GM23338 (cell line): ENCODE measurements at regions not wholly inside any gene's neighbourhood (a gene's known extent, or its start where the extent isn't known, plus 50 kb on each side); places are given as distances from the start of the nearest gene placed in this dataset.

Source experiments
- ATAC-seq: fragments of 200-7000 bp; cut with Tn5 transposase; 3 replicates; pipeline ENCODE4 v1.9.1; 2020
- DNase-seq: peaks from one replicate; pipeline ENCODE4 v3.0.0-alpha.2; 2015; ENCODE audit warnings: low spot score
- H2AFZ ChIP-seq: fragments of 200-600 bp; sonication (generic); 2 replicates; pipeline ENCODE4 v1.8.0; 2016; ENCODE audit warnings: antibody characterized with exemption, mild to moderate bottlenecking, moderate library complexity
- H3F3A ChIP-seq: fragments of 200-600 bp; sonication (generic); replicated peaks from 2 replicates; pipeline ENCODE4 v1.8.0; 2017; ENCODE audit warnings: antibody characterized with exemption, mixed run types, low read depth
- H3K27ac ChIP-seq: fragments of 200-600 bp; sonication (generic); 2 replicates; pipeline ENCODE4 v1.6.1; 2016; ENCODE audit warnings: low read depth
- H3K27me3 ChIP-seq: fragments of 200-600 bp; sonication (generic); 2 replicates; pipeline ENCODE4 v1.8.0; 2016; ENCODE audit warnings: mild to moderate bottlenecking, mixed run types, moderate library complexity; ENCODE audit not compliant: insufficient read depth
- H3K36me3 ChIP-seq: fragments of 200-600 bp; sonication (generic); 2 replicates; pipeline ENCODE4 v1.8.0; 2016; ENCODE audit warnings: mild to moderate bottlenecking; ENCODE audit not compliant: insufficient read depth
- H3K4me1 ChIP-seq: fragments of 200-600 bp; sonication (generic); 2 replicates; pipeline ENCODE4 v1.8.0; 2016; ENCODE audit warnings: mild to moderate bottlenecking, moderate library complexity; ENCODE audit not compliant: insufficient read depth
- H3K4me2 ChIP-seq: fragments of 200-600 bp; sonication (generic); 2 replicates; pipeline ENCODE4 v1.7.1; 2017; ENCODE audit warnings: mixed run types
- H3K4me3 ChIP-seq: fragments of 200-600 bp; sonication (generic); 2 replicates; pipeline ENCODE4 v1.6.1; 2016; ENCODE audit warnings: mixed run types
- H3K79me2 ChIP-seq: fragments of 200-600 bp; sonication (generic); replicated peaks from 2 replicates; pipeline ENCODE4 v1.8.0; 2017; ENCODE audit warnings: mild to moderate bottlenecking; ENCODE audit not compliant: insufficient read depth
- H3K9me2 ChIP-seq: fragments of 200-600 bp; sonication (generic); 2 replicates; pipeline ENCODE4 v1.8.0; 2017; ENCODE audit not compliant: insufficient read depth
- H4K20me1 ChIP-seq: fragments of 200-600 bp; sonication (generic); replicated peaks from 2 replicates; pipeline ENCODE4 v1.8.0; 2017; ENCODE audit warnings: mild to moderate bottlenecking; ENCODE audit not compliant: insufficient read depth
- H3K27ac Mint-ChIP-seq: 2 replicates; pipeline ENCODE4 v1.8.0; 2020; ENCODE audit warnings: inconsistent platforms, mild to moderate bottlenecking, moderate library complexity, mixed read lengths
- H3K27me3 Mint-ChIP-seq: 3 replicates; pipeline ENCODE4 v1.8.0; 2022; ENCODE audit warnings: low read depth, mild to moderate bottlenecking, moderate library complexity, mixed read lengths, inconsistent platforms; ENCODE audit not compliant: insufficient read depth, poor library complexity
- H3K36me3 Mint-ChIP-seq: 3 replicates; pipeline ENCODE4 v1.8.0; 2021; ENCODE audit warnings: low read depth, mild to moderate bottlenecking, inconsistent platforms, moderate library complexity, mixed read lengths
- H3K4me1 Mint-ChIP-seq: 3 replicates; pipeline ENCODE4 v1.8.0; 2020; ENCODE audit warnings: mild to moderate bottlenecking, inconsistent platforms, mixed read lengths
- H3K4me3 Mint-ChIP-seq: 3 replicates; pipeline ENCODE4 v1.8.0; 2021; ENCODE audit warnings: moderate library complexity, mild to moderate bottlenecking, inconsistent platforms, mixed read lengths
- H3K9me3 Mint-ChIP-seq: 3 replicates; pipeline ENCODE4 v1.8.0; 2020; ENCODE audit warnings: moderate library complexity, mild to moderate bottlenecking, inconsistent platforms, mixed read lengths
- CTCF ChIP-seq, 2 experiments: fragments of 200-600 bp in 1 of 2; sonication (generic) in 1 of 2; conservative IDR thresholded peaks; 2 replicates each; pipeline versions ENCODE4 v1.5.1 to v1.6.1; 2016 to 2017; ENCODE audit warnings: antibody characterized with exemption in 2 of 2, low read depth in 2 of 2, mild to moderate bottlenecking in 2 of 2, moderate library complexity in 1 of 2
- EZH2 ChIP-seq: fragments of 200-600 bp; sonication (generic); IDR thresholded peaks from one replicate; pipeline ENCODE4 v1.8.0; 2017; ENCODE audit warnings: antibody characterized with exemption, mild to moderate bottlenecking, low read depth; ENCODE audit not compliant: unreplicated experiment
- EZH2phosphoT487 ChIP-seq: fragments of 200-600 bp; sonication (generic); IDR thresholded peaks from one replicate; pipeline ENCODE4 v1.8.1; 2018; ENCODE audit warnings: antibody characterized with exemption; ENCODE audit not compliant: unreplicated experiment
- JUNB ChIP-seq: IDR thresholded peaks from one replicate; pipeline ENCODE4 v1.6.1; 2016; ENCODE audit warnings: antibody characterized with exemption; ENCODE audit not compliant: unreplicated experiment
- NANOG ChIP-seq: IDR thresholded peaks from 2 replicates; pipeline ENCODE4 v1.6.1; 2016; ENCODE audit warnings: antibody characterized with exemption, borderline replicate concordance
- POLR2AphosphoS5 ChIP-seq: IDR thresholded peaks from 2 replicates; pipeline ENCODE4 v1.6.1; 2016; ENCODE audit warnings: antibody characterized with exemption, low read depth
- ZNF114 ChIP-seq: fragments of 250-450 bp; sonication (Bioruptor Pico); IDR thresholded peaks from 2 replicates; pipeline ENCODE4 v1.5.0; 2020; ENCODE audit warnings: mild to moderate bottlenecking, moderate library complexity
- ZNF331 ChIP-seq: fragments of 250-450 bp; sonication (Bioruptor Pico); IDR thresholded peaks from 2 replicates; pipeline ENCODE4 v1.5.0; 2020; ENCODE audit warnings: low read depth, mild to moderate bottlenecking, moderate library complexity
- TF ChIP-seq, protein P1 (sequence below): IDR thresholded peaks from one replicate; pipeline ENCODE4 v1.6.1; 2018; ENCODE audit warnings: antibody characterized with exemption; ENCODE audit not compliant: unreplicated experiment
- TF ChIP-seq, protein P2 (sequence below): IDR thresholded peaks from 2 replicates; pipeline ENCODE4 v1.6.1; 2016; ENCODE audit warnings: antibody characterized with exemption

GRCh38 chr2:75820693-75821092 lies 110.0 kb upstream of the GCFC2 start (continued):
- TF ChIP-seq, protein P1, sequence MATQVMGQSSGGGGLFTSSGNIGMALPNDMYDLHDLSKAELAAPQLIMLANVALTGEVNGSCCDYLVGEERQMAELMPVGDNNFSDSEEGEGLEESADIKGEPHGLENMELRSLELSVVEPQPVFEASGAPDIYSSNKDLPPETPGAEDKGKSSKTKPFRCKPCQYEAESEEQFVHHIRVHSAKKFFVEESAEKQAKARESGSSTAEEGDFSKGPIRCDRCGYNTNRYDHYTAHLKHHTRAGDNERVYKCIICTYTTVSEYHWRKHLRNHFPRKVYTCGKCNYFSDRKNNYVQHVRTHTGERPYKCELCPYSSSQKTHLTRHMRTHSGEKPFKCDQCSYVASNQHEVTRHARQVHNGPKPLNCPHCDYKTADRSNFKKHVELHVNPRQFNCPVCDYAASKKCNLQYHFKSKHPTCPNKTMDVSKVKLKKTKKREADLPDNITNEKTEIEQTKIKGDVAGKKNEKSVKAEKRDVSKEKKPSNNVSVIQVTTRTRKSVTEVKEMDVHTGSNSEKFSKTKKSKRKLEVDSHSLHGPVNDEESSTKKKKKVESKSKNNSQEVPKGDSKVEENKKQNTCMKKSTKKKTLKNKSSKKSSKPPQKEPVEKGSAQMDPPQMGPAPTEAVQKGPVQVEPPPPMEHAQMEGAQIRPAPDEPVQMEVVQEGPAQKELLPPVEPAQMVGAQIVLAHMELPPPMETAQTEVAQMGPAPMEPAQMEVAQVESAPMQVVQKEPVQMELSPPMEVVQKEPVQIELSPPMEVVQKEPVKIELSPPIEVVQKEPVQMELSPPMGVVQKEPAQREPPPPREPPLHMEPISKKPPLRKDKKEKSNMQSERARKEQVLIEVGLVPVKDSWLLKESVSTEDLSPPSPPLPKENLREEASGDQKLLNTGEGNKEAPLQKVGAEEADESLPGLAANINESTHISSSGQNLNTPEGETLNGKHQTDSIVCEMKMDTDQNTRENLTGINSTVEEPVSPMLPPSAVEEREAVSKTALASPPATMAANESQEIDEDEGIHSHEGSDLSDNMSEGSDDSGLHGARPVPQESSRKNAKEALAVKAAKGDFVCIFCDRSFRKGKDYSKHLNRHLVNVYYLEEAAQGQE = no peak
- no peak for TF ChIP-seq CTCF (conservative IDR thresholded peaks at IDR 0.05; ENCODE audit: low read depth in 2 of 2)
- TF ChIP-seq ZNF114 = no peak
- TF ChIP-seq NANOG = no peak
- TF ChIP-seq JUNB = no peak
- TF ChIP-seq POLR2AphosphoS5 = no peak
- TF ChIP-seq EZH2phosphoT487 = no peak
- no peak for TF ChIP-seq EZH2
- TF ChIP-seq, protein P2, sequence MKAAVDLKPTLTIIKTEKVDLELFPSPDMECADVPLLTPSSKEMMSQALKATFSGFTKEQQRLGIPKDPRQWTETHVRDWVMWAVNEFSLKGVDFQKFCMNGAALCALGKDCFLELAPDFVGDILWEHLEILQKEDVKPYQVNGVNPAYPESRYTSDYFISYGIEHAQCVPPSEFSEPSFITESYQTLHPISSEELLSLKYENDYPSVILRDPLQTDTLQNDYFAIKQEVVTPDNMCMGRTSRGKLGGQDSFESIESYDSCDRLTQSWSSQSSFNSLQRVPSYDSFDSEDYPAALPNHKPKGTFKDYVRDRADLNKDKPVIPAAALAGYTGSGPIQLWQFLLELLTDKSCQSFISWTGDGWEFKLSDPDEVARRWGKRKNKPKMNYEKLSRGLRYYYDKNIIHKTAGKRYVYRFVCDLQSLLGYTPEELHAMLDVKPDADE = no peak

GRCh38 chr2:75810611-75811330 lies 100.1 kb upstream of the GCFC2 start:
- Mint-ChIP-seq H3K4me3 (no peak overlapping the region), H3K27ac (no peak overlapping the region), H3K9me3 (no peaks in the 10 kb centered on the region), H3K27me3 (peaks cover 1% of the 10 kb centered on the region), H3K36me3 (no peaks in the 10 kb centered on the region), H3K4me1 (no peaks in the 10 kb centered on the region)
- Histone ChIP-seq H3K9me2 (no peaks in the 10 kb centered on the region; the same call in 1 of the 2 replicates), H4K20me1 (no peaks in the 10 kb centered on the region), H3K4me2 (no peak overlapping the region), H3K4me1 (no peaks in the 10 kb centered on the region), H2AFZ (no peak overlapping the region), H3K79me2 (no peaks in the 10 kb centered on the region), H3K4me3 (no peak overlapping the region), H3K36me3 (no peaks in the 10 kb centered on the region), H3K27ac (no peak overlapping the region), H3K27me3 (no peaks in the 10 kb centered on the region), H3F3A (no peaks in the 10 kb centered on the region)
- ATAC-seq (no peak), DNase-seq (no peak)
- no peak for TF ChIP-seq CTCF (conservative IDR thresholded peaks at IDR 0.05; ENCODE audit: low read depth in 2 of 2)
- no peak for TF ChIP-seq POLR2AphosphoS5
- TF ChIP-seq, protein P2 = no peak
- TF ChIP-seq ZNF331 (CRISPR knock-in tag) = no peak
- TF ChIP-seq, protein P1 = no peak
- TF ChIP-seq EZH2phosphoT487 = no peak
- no peak for TF ChIP-seq NANOG
- TF ChIP-seq ZNF114 = no peak
